AG08395 (cell line): ENCODE measurements at regions not wholly inside any gene's neighbourhood (a gene's known extent, or its start where the extent isn't known, plus 50 kb on each side); places are given as distances from the start of the nearest gene placed in this dataset.

ENCODE experiments used
- DNase-seq: peaks from one replicate; pipeline ENCODE4 v3.0.0; 2012; ENCODE audit warnings: mixed read lengths, low spot score

GRCh38 chr13:99892866-99893504, 78.6 kb downstream of the ZIC5 start:
- no peak for DNase-seq

GRCh38 chr13:99892196-99892613, 79.4 kb downstream of the ZIC5 start:
- DNase-seq: no peak

DNA sequence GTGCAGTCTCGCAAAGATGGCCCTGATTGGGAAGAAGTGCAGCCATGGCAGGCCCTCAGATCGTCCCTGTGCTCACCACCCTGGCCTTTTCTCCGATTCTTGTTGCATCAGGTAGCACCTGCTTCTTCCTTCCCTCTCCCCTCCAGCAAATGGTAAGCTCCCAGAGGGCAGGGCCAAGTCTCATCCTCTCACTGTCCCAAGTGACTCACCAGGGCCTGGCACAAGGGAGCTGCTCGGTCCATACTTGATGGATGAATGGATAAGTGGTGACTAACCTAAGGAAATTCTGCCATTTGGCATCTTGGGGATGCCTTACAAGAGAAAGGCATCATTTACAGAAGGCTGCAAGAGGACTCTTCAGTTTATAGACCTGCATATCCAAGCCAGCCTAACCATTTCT, 84.9 kb downstream of the ZIC5 start:
- DNase-seq: no peak

- no peak for DNase-seq
Observed at GRCh38 chr13:99884913-99885312, 86.7 kb downstream of the ZIC5 start.

DNA sequence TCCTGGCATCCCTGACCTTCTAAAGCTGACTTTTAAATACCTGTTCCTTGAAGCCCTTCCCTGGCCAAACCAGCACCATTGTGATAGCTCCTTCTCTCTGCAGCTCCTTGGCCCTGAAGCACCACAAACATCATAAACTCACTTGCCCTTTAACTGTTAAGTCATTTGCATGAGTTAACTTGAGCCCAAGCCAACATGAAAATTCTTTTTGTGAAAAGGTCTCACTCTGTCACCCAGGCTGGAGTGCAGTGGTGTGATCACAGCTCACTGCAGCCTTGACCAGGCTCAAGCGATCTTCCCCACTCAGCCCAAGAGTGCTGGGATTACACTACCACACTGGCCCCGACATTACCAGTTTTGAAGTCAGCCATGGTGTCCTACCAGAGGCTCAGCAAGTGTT, 87.8 kb downstream of the ZIC5 start:
- no peak for DNase-seq

- DNase-seq: no peak
Observed at GRCh38 chr13:99878921-99879610, 92.5 kb downstream of the ZIC5 start.

- no peak for DNase-seq
Observed at GRCh38 chr13:99876651-99877050, 94.9 kb downstream of the ZIC5 start.

- DNase-seq: no peak
Observed at GRCh38 chr13:99875391-99875790, 96.2 kb downstream of the ZIC5 start.

DNA sequence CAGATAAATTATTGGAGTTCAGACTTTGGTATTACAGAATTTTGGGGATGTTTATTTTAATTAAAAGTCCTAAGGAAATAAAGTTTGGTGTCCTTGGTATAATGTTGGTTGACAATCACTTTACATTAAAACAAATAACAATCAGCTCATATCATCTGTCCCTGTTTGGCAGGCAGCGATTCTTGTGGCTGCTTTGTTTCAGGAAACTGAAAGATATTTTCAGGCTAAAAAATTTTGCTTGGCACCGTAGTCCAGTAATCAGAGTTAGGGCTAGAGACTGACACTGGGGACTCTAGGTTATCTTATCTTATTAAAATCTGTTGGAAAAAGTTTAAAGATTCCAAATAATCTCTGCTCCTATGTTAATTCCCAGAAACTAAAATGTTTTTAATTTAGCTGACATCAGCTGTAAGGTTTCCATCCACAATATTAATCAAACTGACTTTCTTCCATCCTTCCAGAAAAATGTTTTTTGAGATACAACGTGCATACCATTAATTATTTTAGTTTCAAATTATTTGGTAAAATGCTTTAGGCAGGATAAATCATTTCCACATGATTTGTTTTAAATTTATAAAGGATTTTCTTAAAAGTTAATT, 97.6 kb downstream of the ZIC5 start:
- DNase-seq: no peak

- no peak for DNase-seq
Observed at GRCh38 chr13:99873141-99873540, 98.4 kb downstream of the ZIC5 start.

GRCh38 chr13:99871249-99871898, 100.2 kb downstream of the ZIC5 start:
- DNase-seq: no peak

DNA sequence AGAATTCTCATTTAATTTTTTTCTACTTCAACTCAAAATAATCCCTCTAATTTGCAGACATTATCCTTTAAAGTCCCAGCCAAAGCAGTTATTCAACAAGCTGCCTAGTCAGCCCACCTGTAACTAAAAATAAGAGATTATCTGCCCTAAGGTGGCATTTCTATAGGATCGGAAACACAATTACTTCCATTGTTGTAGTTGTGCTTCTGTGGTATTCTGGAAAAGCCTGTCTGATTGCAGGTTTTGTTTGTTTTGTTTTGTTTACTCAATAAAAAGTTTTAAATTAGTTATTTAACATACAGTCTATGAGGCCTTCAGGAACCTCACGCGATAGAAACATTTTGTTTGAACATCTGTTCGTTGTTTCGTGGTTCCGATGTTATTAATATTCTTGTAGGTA, 101.0 kb downstream of the ZIC5 start:
- DNase-seq: no peak

DNA sequence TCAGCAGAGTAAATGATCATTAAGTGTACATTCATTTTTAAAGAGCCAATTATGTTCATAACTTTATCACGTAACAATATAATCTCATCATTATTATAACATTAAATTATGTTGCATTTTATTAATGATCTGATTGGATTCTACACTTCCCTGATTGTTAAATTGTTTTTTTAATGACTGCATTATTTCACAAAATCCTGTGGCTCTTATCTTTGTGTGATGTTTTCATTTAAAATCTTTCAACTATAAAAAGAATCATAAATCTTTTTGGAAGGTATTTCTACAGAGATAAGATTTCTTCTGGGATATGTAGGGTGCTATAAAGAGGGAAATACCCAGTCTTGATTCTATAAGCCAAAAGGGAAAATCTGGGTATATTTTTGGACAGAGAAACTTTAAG, 101.7 kb downstream of the ZIC5 start:
- no peak for DNase-seq

DNA sequence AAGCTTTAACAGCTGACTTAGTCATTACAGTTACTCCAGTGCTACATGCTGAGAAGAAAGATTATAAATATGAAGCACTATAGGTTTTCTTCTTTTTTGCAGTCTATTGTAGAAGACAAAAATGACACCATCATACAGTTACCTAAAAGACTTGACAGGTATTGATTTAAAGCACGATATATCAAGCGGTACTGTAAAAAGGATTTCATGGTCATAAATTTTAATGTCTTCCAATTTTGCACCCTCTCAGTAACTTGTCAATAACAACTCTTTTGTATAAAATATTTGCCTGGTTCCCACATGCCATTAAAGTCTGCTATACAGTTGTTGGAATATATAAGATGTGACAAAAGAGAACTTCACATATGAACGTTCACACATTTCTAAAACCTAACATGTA, 102.8 kb downstream of the ZIC5 start:
- DNase-seq: no peak

DNA sequence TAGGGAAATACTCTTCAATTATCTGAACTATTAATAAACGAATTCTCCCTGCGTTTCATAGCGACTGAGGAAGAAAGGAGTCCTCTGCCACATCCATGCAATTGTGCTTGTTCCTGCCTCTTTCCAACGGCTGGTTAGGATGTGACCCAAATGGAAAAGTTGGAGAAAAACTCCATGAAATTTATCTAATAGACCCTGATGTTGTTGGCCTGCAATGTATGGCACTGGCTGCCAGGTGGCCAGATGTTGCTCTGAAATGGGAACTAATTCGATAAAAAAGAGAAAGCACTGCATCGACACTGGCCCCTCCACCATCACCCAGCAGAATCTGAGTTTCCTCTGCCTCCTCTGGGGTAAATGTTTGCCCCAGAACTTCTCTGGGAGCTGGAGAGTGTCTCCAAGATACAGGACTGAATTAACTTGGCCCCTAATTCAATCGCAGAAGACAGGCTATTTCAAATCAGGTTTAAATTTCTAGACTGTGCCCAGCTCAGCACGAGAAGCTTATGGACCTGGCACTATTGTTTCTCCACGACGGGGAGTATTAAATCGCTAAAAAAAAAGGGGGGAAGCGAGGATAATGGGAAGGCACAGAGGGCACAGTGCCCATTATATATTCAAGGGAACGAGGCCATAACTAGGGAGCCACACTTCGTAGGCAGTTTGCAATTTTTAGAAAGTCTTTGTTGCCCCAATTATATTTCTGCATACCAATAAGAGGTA, 103.9 kb downstream of the ZIC5 start:
- no peak for DNase-seq

DNA sequence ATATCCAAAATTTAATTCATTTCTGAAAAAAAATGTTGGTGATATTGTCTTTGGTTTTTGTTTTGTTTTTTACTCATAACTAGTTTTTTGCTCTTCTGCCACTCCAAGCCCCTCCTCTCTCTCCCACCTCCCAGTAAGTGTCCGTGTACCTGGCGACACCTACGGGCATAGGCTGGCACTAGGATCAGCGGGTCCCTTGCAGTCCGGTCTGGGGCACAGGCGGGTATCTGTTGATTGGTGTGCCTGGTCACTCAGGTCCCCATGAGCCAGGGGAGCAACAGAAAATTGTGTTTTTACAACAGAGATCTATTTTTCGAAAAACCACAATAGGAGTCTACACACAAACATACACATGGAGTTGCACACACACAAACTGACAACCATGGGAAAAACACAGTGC, 104.8 kb downstream of the ZIC5 start:
- DNase-seq: no peak

- no peak for DNase-seq
Observed at GRCh38 chr13:99865420-99865930, 106.1 kb downstream of the ZIC5 start.

DNA sequence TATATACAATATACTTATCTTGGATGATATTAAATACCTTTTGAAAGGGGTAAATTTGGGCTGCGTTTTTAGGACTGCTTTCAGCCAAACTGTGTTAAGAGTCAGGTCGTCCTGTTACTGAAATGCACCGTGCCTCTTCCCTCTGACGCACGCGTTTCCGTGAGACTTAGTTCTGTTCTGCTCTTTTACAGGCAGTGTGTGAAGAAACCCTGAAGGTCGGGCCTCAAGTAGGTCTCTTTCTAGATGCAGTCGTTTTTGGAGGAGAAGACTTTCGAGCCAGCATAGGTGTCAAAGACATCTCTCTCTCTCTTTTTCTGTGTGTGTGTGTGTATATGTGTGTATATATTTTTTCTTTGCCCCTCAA, 107.0 kb downstream of the ZIC5 start:
- DNase-seq: no peak

DNA sequence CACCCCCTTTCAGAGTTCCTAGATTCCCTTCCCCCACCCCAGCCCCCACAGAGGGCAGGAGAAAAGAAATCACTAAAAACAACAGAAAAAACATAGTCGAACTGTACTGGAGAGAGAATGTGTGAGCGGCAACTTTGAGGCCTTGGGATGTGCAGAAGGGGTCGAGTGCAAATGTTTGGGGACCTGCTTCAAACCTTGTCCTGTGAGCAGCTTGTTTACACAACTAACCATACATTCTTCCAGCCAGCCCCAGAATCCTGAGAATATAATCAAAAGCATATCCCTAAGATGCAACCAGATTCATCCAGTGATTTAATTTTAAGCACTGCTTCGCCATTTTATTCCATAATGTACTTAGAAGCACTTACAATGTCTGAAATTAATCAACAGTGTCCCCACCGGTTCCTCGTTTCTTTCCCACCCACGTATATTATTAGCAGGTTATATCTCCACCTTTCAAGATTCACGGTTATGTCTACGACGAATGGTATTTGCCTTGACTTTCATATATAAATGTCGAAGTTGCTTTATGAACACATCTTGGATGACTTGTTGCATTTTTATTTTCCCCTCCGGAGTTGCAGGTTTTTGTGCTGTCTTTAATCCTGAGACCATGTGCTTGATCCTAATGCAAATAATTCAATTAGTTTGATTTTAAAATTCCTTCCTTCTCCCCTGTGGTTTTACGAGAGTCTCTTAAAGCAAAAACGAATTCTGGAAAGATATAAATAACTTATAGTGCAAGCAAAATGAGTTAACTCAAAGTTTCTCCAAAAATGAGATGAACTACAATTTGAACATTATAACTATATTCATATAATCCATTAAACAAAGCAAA, 107.6 kb downstream of the ZIC5 start:
- DNase-seq: no peak

- no peak for DNase-seq
Observed at GRCh38 chr13:99862244-99862643, 109.3 kb downstream of the ZIC5 start.

- DNase-seq: no peak
Observed at GRCh38 chr13:99861771-99862170, 109.8 kb downstream of the ZIC5 start.
